ENCODE measurements at regions not wholly inside any gene's neighbourhood (a gene's known extent, or its start where the extent isn't known, plus 50 kb on each side); places are given as distances from the start of the nearest gene placed in this dataset.

DNA sequence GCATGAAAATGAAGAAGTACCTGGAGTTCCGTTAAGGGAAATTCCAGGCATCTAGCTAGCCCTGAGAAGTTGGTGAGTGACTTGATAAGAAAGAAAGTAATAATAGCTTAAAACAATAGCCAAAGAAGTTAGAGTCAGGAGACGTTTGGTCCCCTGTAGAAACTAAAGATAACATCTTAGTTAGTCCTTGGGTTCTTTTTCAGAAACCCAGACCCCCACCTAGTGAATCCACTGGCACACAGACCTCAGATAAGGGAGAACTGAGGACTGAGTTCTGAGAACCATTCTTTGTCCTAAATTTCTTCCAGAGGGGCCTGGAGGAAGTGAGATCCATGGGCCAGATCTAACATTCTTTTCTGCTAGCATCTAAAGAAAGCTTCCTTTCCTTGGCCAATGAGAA is 335.4 kb downstream of the SLC4A3 start:
- DNase-seq, result no peak

DNA sequence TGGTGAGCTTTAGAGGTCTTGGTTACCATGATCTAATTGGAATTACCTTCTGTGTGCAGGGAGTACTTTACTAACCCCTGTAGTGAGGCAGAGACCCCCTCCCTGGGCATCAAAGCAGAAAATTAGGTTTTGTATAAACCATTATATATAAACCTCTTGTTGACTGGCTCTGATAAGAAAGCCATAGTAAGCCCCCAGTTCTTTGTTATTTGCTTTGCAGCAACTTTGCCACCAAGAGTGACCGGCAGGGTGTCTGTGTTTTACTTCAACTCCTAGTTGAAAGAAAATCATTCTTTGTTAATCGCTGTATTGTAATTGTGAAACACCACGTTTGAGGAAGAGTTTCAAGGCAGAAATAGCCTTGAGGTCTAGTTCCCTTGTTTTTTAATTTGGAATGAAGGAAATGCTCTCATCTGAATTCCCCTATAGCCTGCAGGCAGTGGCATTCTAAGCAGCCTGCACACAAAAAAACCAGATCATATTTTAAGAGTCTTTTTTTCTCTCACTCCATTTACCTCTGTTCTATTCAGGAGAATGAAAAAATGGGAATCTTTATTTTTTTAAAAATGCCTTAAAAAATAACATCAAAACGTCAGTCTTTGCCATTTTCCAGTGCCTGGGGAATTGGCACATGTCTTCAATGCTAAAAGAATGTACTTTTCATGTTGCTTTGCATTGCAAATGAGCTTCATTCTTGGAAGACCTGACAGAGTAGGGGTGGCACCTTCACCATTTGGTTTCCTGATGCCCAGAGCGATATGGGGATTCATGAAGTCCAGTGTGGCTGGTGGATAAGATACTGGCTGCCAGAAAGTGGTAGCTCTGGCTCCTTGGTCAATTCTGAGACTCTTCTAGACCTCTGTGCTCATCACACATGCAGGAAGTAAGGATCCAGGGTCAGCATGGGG is 338.1 kb downstream of the SLC4A3 start:
- no peak for DNase-seq

DNA sequence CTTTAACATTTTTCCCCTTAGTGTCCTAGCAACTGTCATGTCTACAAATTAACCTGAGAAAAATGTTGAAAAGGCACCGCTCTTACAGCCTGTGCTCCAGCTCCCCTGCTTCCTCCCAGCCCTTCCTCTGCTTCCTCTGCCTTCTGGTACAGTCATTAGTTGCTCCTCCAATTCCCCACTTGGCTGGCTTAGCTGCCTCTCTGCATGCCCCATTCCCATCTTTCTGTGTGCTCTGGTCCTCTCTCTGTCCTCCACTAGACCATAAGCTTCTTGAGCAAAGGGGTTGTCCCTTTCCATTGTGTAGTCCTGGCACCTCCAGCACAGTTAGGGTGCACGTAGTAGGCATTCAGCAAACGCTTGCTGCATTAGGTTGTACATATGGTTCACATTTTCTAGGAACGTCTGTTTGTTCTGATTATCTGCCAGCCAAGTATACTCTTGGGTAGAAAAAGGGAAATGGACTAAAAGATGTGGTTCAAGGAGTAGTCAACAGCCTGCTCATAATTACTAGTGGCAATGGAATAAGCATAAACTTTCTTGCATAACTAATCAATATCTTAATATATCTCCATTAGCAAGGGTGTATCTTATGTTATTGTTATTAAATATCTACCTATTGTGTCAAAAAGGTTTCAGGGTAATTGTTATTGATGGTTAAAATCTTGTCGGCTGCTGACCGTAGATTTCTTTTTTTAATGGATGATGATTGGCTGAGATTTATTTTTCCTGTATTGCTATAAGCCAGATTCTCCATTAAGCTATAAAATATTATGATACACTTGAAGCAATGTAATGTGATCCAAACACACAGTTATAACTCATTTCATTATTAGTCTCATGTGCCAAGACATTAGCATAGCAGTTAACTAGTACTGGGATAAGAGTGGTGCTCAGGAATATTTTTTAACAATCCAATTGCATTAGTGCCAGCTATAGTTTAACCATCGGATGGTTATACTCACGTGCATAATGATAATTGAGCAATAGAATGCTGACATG is 340.1 kb downstream of the SLC4A3 start:
- no peak for DNase-seq

DNA sequence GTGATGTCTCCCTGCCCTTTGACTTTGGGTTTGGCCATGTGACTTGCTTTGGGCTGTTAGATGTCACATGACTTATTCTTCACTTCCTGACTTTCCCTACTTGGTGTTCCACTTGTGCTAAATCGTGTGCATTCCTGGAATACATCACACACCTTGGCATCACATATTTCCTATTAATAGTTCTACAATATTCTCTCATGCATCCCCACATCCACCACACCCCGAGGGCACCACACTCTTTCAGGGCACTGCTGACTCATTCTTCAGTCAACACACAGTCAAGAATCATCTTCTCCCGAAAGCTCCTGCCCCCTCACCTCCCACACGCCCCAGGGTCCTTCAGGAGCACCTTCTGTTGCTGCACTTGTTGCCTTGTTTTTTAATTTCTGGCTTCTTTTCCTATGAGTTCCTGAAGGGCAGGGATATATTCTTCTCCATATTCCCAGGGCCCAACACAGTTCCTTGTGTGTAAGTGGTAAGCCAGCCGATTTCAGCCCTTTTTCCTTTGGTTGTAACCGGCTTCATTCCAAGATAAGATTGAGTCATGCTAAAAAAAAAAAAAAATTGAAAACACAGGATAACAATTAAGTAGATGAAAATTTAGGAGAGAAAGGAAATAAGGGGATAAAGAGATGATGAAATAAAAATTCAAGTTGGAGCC is 341.4 kb downstream of the SLC4A3 start:
- no peak for DNase-seq

DNA sequence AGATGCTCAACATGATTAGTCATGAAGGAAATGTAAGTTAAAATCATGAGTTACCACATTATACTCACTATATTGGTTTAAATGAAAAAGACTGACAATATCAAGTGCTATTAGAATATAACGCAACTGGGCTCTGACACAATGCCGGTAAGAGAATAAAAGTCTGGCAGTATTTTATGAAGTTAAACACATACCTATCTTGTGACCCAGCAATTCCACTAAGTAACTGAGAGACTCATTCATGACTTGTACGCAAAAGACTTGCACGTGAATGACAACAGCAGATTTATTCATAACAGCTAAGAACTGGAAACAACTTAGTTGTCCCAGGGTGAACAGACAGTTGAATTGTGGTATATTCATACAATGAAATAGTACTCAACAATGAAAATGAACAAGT is 342.1 kb downstream of the SLC4A3 start:
- no peak for DNase-seq

DNA sequence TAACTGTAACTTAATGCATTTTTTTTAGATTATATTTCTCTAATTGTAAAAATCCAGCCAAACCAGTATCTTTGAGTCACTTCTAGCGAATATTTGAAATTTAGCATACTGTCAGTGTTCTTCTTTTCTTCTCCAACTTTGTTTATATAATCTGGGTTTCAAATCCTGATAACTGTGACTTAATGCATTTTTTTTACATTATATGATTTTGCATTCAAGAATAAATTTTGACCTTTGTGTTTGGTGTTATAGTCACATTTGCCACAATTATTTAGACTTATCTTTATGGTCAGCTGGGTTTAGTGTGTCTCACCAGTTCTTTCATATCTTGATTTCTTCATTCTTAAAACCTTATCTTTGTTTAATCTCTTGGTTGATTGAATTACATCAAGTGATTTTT is 345.7 kb downstream of the SLC4A3 start:
- DNase-seq, result no peak

DNA sequence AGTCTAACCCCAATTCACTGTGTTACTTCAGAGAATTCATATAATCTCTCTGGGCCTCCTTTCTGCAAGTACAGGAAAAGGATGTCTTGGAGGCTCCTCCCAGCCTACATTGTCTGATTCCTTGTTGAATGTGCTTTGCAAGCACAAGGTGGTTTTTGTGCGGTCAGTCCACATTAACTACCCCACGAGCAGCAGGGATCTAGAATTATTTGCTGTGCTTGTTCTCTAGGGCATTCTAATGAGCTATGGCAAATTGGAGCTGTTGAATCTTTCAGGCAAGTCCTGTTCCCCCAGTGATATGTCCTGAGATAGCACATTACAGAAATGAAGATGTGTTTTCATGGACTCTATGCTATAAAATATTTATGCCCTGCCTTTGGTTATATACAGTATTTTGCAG is 349.4 kb downstream of the SLC4A3 start:
- peak; percentile 50 for DNase-seq

DNA sequence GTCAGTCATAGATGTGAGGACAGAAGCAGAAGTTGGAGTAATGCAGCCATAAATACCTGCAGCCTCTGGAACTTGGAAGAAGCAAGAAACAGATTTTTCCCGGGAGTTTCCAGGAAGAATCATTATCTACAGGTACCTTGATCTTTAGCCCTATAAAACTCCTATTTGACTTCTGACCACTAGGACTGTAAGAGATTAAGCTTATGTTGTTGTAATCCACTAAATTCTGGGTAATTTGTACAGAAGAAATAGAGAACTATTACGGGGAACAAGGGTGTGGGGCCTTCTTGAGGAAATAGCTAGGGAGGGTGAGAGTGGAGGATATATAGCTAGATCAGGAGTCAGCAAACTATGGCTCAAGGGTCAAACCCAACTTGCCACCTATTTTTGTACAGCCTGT is 353.2 kb downstream of the SLC4A3 start:
- DNase-seq, result no peak

DNA sequence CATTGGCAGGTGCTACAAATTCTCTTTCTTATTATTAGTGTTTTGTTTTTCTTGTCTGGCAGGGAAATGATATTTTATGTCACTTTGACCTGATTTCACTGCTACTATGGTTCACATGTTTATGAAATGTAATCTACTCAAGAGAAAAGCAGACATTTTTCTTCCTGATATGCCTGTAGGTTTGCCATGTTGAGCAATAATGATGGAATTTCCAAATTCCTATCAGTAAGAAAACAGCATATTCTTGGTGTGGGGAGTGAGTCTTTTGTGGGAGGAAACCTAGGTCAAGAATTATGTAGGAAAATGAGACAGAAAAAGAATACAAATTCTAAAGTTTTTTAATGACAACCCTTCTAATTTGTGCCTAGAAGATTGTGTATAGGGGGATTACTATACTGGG is 356.4 kb downstream of the SLC4A3 start:
- DNase-seq, result no peak

DNA sequence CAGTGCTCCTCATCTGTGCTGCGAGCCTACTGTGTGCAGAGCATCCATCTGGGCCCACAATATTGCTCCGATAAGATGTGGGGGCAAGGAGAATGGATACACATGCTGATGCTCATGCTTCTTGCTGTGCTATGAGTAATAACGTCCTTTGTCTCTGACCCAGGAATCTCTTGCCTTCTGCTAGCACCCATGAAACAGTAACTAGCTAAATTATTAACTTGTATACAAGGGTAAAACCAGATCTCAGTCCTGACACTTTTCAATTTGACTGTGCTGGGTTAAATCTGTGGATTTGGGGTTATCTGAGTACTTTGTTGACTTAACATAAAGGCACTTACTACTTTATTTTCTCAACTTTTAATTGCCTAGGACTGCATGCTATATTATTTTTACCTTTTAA is 357.6 kb downstream of the SLC4A3 start:
- no peak for DNase-seq

DNA sequence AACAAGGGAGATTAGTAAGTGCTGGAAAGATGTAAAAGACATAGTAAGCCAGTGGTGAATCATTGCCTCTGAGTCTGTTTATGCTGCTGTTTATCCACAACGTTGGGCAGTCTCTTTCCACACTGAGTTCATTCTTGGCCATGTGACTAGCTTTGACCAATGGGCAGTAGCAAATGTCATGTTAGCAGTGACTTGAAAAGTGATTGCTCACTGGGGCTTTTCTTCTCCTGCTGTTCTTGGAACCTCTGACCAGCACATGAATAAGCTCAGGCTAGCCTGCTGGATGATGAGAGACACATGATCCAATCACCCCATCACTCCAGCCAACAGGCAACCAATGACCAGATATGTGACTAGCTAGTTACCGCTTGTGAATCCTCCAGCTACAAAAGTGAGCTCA is 360.4 kb downstream of the SLC4A3 start:
- DNase-seq, result no peak

DNA sequence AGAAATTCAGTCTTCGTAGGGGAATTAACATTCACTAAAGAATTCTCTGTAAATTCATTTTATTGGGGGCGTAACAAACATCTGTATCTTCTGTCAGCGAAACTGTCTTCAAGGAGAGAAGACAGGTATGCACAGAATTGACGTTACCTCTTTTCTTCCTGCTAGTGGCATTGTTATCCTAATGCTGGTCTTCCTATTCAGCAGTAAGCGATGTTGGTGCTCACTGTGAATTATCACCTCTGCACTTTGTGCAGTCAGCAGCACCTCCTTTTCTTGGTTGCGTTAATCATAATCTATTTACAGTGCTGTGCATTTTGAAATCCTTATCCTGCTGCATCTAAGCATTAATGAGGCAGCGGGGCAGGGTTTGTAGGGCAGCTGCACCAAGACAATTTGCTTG is 362.3 kb downstream of the SLC4A3 start:
- no peak for DNase-seq

DNA sequence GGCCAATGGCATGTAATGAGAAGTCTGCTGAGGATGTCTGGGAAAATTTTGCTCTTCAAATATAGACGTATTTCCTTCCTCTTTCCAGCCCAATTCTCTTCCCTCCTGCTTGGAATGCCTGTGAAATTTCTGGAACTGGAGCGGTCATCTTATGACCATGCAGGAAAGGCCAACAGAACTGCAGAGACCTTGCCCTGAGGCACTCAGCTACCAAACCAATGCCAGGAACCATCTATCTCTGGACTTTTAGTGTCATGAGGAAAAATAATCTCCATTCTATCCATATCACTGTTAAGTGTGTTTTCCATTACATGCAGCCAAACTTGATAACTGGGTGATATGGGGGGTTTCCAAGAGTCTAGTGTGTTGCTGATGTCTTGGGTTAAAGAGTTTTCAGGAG is 363.7 kb downstream of the SLC4A3 start:
- no peak for DNase-seq

DNA sequence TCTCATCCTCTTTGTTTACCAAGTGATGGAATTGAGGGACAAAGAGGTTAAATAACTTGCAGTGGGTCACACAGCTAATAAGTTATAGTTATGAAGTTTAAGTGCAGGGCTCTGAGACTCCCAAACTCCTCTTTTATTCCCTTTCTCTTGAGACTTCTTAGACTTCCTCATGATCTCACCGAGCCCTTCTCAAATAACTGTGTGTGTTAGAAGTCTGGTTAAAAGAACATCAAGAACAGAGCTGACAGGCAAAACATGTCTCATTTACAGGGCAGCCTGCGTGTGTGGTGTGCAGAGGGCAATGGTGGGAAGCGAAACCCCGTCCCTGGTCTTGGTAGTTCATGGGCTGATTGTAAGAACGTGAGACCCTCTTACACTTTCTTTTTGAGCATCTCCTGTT is 368.0 kb downstream of the SLC4A3 start:
- DNase-seq, result no peak

DNA sequence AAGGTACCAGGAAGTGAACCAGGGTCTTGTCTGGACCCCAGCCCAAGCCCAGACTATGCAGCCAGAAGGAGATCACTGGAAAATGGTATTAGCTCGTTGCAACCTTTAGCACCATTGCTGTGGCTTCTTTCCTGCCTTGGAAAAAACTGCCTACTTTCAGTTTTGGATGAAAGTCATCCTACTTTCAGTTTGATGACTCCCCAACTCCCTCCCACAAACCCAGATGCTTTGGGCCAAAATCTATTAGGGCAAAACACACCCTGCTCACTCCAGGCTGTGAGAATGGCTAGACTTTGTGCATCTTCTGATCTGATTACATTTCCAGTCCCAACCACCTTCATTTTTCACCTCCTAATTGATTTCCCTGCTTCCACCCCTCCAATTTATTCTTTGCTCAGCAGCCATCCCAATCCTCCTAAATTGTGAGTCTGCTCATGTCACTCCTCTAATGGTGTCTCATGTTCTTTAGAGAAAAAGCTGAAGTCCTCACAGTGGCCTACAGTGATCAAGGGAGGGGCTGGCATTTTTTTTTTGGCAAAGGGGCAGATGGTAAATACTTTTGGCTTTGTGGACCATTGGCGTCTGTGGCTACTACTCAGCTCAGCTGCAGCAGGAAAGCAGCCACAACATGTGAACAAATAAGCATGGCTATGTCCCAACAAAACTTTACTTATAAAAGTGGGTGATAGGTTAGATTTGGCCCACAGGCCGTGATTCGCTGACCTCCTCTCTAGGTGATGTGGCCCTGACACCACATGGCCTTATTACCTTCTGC is 368.7 kb downstream of the SLC4A3 start:
- DNase-seq, result no peak

DNA sequence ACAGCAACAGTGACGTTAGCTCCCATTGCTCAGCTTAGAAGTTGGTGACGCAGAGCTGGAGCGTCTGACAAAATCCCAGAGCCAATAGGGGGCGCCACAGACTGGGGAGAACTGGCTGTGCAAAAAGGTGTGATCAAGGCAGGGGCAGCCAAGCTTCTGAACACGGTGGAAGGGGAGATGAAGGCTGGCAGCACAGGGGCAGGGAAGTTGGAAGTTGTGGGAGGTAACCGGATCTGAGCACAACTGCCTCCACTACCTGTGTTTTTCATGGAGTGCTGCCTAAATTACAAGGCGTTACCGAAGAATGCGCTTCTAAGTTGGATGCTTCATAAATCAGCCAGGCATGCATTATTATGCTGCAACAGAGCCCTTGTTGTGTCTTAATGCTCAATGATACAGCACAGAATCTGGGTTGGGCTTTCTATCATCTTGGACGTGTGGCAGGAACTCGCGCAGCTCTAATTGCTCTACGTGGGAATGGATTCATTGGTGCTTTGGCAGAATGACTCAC is 370.0 kb downstream of the SLC4A3 start:
- peak; percentile 85 for DNase-seq

DNA sequence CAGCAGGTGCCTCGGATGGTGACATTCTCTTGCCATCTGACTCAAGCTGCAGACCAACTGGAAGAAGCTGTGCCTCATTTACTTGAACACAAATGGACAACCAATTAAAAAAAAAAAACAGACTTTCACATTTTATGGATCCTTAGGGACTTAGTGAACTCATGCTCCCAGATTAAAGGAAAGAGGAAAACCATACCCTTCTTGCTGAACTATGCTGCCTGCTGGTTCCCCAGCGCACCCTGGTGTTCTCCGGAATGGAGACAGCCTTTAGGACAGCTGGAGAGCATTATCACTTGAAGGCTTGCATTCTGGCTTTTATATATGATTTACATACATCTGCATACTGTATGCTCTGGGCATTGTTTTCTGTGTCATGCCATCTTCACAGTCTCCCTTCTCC is 370.7 kb downstream of the SLC4A3 start:
- no peak for DNase-seq

DNA sequence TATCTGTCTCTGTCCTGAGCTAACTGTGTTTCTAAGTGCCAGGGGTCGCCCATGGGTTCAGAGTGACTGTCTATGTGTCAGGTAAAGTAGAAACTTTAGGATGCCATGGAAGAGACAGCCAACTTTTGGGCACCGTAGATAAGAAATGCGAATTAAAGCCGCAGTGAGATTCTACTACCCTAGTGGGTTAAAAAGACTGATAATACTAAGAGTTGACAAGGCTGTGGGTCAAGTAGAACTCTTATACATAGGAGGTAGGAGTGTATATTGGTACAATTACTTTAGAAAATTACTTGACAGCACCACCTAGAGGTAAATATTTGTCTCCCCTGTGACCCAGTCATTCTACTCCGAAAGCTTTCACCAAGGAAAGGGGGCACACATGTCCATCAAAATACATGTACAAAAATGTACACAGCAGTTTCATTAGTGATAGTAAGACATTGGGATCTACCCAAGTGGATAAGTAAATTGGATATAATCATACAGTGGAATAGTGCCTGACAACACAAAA is 371.3 kb downstream of the SLC4A3 start:
- no peak for DNase-seq

DNA sequence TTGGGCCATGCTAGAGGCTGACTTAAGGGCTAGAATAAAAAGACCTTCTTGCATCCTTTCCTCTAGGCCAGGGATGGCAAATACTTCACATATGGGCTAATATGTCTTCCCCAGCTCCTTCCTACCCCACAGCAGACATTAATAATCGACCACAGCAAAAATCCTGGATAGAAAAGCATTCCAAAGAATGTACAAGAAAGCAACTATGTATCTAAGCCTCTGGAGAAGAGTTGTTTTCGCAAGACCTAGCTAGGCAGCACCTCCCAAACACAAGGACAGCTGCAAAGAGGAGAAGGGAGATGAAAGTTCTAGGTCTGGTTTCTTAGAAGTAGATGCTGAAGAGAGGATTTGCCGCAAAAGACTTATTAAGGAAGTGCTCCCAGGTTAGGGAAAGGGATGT is 372.6 kb downstream of the SLC4A3 start:
- no peak for DNase-seq

DNA sequence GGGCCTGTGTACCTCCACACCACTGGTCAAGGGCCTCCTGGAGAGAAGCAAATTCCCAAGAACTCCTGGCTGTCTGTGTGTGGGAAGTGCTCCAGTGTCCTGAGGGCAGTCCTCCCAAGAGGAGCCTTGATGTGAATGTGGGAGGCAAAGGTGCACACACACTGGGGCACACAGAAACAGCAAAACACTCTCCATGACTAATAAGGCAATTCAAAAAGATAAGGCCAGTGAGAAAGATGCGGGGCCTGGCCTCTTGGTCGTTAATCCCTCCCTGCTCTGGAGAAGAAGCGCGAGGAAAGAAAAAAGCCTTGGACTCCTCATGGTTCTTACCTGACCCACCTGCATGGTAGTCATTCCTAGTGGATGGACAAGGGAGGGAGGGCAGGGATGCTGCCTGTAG is 373.2 kb downstream of the SLC4A3 start:
- no peak for DNase-seq

DNA sequence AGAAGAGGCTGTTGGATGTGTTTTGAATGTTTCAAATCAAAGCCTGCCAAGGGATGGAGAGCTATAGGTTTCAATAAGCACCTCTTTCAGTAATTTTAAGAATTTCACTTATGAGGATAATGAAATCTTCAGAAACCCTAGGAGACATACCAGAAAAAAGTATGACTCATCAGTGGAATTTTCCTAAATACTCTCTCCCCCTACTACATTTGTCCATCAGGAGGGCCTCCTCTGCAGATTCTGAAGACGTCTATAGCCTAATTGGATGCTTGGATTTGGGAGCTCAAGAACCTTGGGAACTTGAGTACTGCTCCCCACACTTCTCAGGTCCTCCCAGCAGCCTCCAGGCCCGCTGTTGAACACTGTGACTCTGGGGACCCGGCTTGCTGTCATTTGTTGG is 374.3 kb downstream of the SLC4A3 start:
- no peak for DNase-seq

DNA sequence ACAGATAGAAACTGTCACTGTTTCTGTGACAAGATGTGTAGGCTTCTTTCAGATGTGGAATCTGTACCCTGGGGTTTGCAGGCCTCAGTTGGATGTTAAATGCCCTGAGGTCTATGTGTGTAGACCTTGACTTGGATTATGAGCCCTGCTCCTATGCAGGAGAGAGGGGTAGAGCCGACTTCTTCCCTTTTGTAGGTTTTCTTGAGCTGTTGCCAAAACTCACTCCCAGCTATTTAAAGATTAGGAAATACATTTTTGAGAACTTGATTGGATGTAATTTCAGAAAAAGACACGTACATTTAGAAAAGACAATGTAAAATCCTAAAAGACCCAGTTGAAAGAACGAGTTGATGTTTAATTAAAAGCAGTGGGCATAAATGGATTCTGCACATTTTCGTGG is 374.8 kb downstream of the SLC4A3 start:
- DNase-seq, result no peak
